ENCODE measurements at regions not wholly inside any gene's neighbourhood (a gene's known extent, or its start where the extent isn't known, plus 50 kb on each side); places are given as distances from the start of the nearest gene placed in this dataset.

- TF ChIP-seq EZH2phosphoT487 (IDR thresholded peaks at IDR 0.05; ENCODE audit: low read depth) (no peak), CTCF (IDR thresholded peaks at IDR 0.05; ENCODE audit: low read depth, low read length) (no peak)
- Histone ChIP-seq H3K4me2 (ENCODE audit: low read length) (no peak overlapping the region), H3K79me2 (ENCODE audit: low read length) (no peaks in the 10 kb centered on the region), H3K4me1 (ENCODE audit: low read length) (peaks cover 12% of the 10 kb centered on the region), H3K9ac (ENCODE audit: low read length) (no peak overlapping the region), H3K27ac (ENCODE audit: low read length) (no peak overlapping the region), H3K4me3 (ENCODE audit: low read length) (no peak overlapping the region), H3K27me3 (ENCODE audit: low read depth, low read length) (no peaks in the 10 kb centered on the region), H3K36me3 (replicated peaks; ENCODE audit: low read depth, low read length) (peaks cover 23% of the 10 kb centered on the region), H3K9me3 (ENCODE audit: insufficient read depth, low read length) (peaks cover 21% of the 10 kb centered on the region; the same call in 1 of the 2 replicates), H4K20me1 (ENCODE audit: insufficient read depth, low read length) (no peaks in the 10 kb centered on the region), H2AFZ (ENCODE audit: low read depth, low read length) (no peak overlapping the region)
These were observed 695.0 kb upstream of the HS3ST1 start for GRCh38 chr4:12123707-12124106.

GRCh38 chr4:12122316-12122715 lies 693.6 kb upstream of the HS3ST1 start:
- no peak overlapping the region for H3K4me2 ChIP-seq (ENCODE audit: low read length)

GRCh38 chr4:12120968-12121367 lies 692.3 kb upstream of the HS3ST1 start:
- peaks cover 21% of the 10 kb centered on the region; the same call in 1 of the 2 replicates for H3K9me3 ChIP-seq (ENCODE audit: insufficient read depth, low read length)
- H3K79me2 ChIP-seq (ENCODE audit: low read length), result no peaks in the 10 kb centered on the region
- TF ChIP-seq EZH2phosphoT487 (IDR thresholded peaks at IDR 0.05; ENCODE audit: low read depth) (no peak), CTCF (IDR thresholded peaks at IDR 0.05; ENCODE audit: low read depth, low read length) (no peak)
- no peaks in the 10 kb centered on the region for H3K27me3 ChIP-seq (ENCODE audit: low read depth, low read length)
- H3K36me3 ChIP-seq (replicated peaks; ENCODE audit: low read depth, low read length), result peaks cover 32% of the 10 kb centered on the region
- H4K20me1 ChIP-seq (ENCODE audit: insufficient read depth, low read length), result no peaks in the 10 kb centered on the region
- no peak overlapping the region for H2AFZ ChIP-seq (ENCODE audit: low read depth, low read length)
- H3K9ac ChIP-seq (ENCODE audit: low read length), result no peak overlapping the region
- H3K4me2 ChIP-seq (ENCODE audit: low read length), result no peak overlapping the region
- peaks cover 38% of the 10 kb centered on the region for H3K4me1 ChIP-seq (ENCODE audit: low read length)
- no peak overlapping the region for H3K4me3 ChIP-seq (ENCODE audit: low read length)
- no peak overlapping the region for H3K27ac ChIP-seq (ENCODE audit: low read length)

More at GRCh38 chr4:12122316-12122715, 693.6 kb upstream of the HS3ST1 start:
- no peak overlapping the region for H3K4me3 ChIP-seq (ENCODE audit: low read length)
- H4K20me1 ChIP-seq (ENCODE audit: insufficient read depth, low read length), result no peaks in the 10 kb centered on the region
- peaks cover 25% of the 10 kb centered on the region for H3K4me1 ChIP-seq (ENCODE audit: low read length)
- no peaks in the 10 kb centered on the region for H3K27me3 ChIP-seq (ENCODE audit: low read depth, low read length)
- H3K79me2 ChIP-seq (ENCODE audit: low read length), result no peaks in the 10 kb centered on the region
- H3K36me3 ChIP-seq (replicated peaks; ENCODE audit: low read depth, low read length), result peaks cover 30% of the 10 kb centered on the region
- H2AFZ ChIP-seq (ENCODE audit: low read depth, low read length), result no peak overlapping the region; the same call in 1 of the 2 replicates
- H3K9ac ChIP-seq (ENCODE audit: low read length), result no peak overlapping the region
- no peak for TF ChIP-seq EZH2phosphoT487 (IDR thresholded peaks at IDR 0.05; ENCODE audit: low read depth)
- no peak for TF ChIP-seq CTCF (IDR thresholded peaks at IDR 0.05; ENCODE audit: low read depth, low read length)
- H3K9me3 ChIP-seq (ENCODE audit: insufficient read depth, low read length), result peaks cover 21% of the 10 kb centered on the region; the same call in 1 of the 2 replicates
- no peak overlapping the region for H3K27ac ChIP-seq (ENCODE audit: low read length)

GRCh38 chr4:12118651-12119213 lies 690.0 kb upstream of the HS3ST1 start:
- TF ChIP-seq CTCF (IDR thresholded peaks at IDR 0.05; ENCODE audit: low read depth, low read length) (no peak), EZH2phosphoT487 (IDR thresholded peaks at IDR 0.05; ENCODE audit: low read depth) (no peak)
- peak overlapping the region; percentile 33; the same call in 1 of the 2 replicates for H3K9ac ChIP-seq (ENCODE audit: low read length)

More at GRCh38 chr4:12118651-12119213, 690.0 kb upstream of the HS3ST1 start:
- Histone ChIP-seq H4K20me1 (ENCODE audit: insufficient read depth, low read length) (no peaks in the 10 kb centered on the region), H3K9me3 (ENCODE audit: insufficient read depth, low read length) (peaks cover 28% of the 10 kb centered on the region; the same call in 1 of the 2 replicates), H3K36me3 (replicated peaks; ENCODE audit: low read depth, low read length) (peaks cover 43% of the 10 kb centered on the region), H3K4me3 (ENCODE audit: low read length) (peak overlapping the region; percentile 28; the same call in 1 of the 2 replicates), H3K4me1 (ENCODE audit: low read length) (peaks cover 44% of the 10 kb centered on the region), H3K79me2 (ENCODE audit: low read length) (no peaks in the 10 kb centered on the region), H3K27me3 (ENCODE audit: low read depth, low read length) (no peaks in the 10 kb centered on the region), H3K27ac (ENCODE audit: low read length) (peak overlapping the region; percentile 95), H3K4me2 (ENCODE audit: low read length) (peak overlapping the region; percentile 63), H2AFZ (ENCODE audit: low read depth, low read length) (0 out of 2 replicates have a peak overlapping the region, but pooled peaks have one; percentile 32)
